Ishikawa (cell line): ENCODE measurements at regions not wholly inside any gene's neighbourhood (a gene's known extent, or its start where the extent isn't known, plus 50 kb on each side); places are given as distances from the start of the nearest gene placed in this dataset.

Experiments
- CEBPB ChIP-seq: IDR thresholded peaks from 2 replicates; pipeline ENCODE4 v1.6.1; 2012
- CREB1 ChIP-seq: IDR thresholded peaks from 2 replicates; pipeline ENCODE4 v1.6.1; 2012; ENCODE audit warnings: low read depth
- EGR1 ChIP-seq: IDR thresholded peaks from 2 replicates; pipeline ENCODE4 v1.6.1; 2012
- EP300 ChIP-seq: IDR thresholded peaks from 2 replicates; pipeline ENCODE4 v1.6.1; 2012; ENCODE audit warnings: borderline replicate concordance
- FOXM1 ChIP-seq: IDR thresholded peaks from 2 replicates; pipeline ENCODE4 v1.6.1; 2012; ENCODE audit warnings: low read depth, borderline replicate concordance
- NFIC ChIP-seq: IDR thresholded peaks from 2 replicates; pipeline ENCODE4 v1.6.1; 2012
- RAD21 ChIP-seq: IDR thresholded peaks from 2 replicates; pipeline ENCODE4 v1.6.1; 2012; ENCODE audit warnings: low read depth
- TAF1 ChIP-seq: IDR thresholded peaks from 2 replicates; pipeline ENCODE4 v1.6.1; 2012; ENCODE audit warnings: low read depth, mild to moderate bottlenecking
- TCF12 ChIP-seq: IDR thresholded peaks from 2 replicates; pipeline ENCODE4 v1.6.1; 2012; ENCODE audit warnings: low read depth
- TEAD4 ChIP-seq: IDR thresholded peaks from 2 replicates; pipeline ENCODE4 v1.6.1; 2012
- YY1 ChIP-seq: IDR thresholded peaks from 2 replicates; pipeline ENCODE4 v1.6.1; 2012; ENCODE audit warnings: low read depth
- ZBTB7A ChIP-seq: IDR thresholded peaks from 2 replicates; pipeline ENCODE4 v1.6.1; 2012; ENCODE audit warnings: low read depth
- TF ChIP-seq, protein P1 (sequence below): IDR thresholded peaks from 2 replicates; pipeline ENCODE4 v1.6.1; 2012
- TF ChIP-seq, protein P2 (sequence below): IDR thresholded peaks from 2 replicates; pipeline ENCODE4 v1.6.1; 2012; ENCODE audit warnings: low read depth, mild to moderate bottlenecking
- TF ChIP-seq, protein P3 (sequence below): IDR thresholded peaks from 2 replicates; pipeline ENCODE4 v1.6.1; 2012

DNA sequence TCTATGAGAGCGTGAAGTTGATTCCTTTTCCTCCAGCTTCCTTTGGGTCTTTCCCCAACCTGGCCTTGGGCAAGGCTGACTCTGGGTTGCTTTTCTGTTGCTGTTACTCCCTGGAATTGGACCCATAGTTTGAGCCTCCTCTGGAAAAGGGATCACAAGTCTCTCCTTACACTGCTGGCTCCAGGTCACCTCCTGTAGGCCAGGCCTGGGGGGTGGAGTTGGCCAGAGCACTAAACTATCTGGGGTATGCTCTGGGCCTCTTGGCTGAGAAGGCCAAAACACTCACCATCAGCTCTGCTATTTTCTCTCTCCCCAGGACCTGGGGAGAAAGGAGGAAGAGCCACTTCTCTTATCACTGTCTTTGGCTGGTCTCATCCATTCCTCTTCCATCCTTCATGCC lies 56.5 kb upstream of the NCOA1 start:
- TF ChIP-seq CEBPB (no peak), CREB1 (no peak), YY1 (no peak), TEAD4 (no peak), EP300 (no peak), NFIC (no peak)
- TF ChIP-seq, protein P1, sequence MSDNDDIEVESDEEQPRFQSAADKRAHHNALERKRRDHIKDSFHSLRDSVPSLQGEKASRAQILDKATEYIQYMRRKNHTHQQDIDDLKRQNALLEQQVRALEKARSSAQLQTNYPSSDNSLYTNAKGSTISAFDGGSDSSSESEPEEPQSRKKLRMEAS: no peak
- TF ChIP-seq, protein P2, sequence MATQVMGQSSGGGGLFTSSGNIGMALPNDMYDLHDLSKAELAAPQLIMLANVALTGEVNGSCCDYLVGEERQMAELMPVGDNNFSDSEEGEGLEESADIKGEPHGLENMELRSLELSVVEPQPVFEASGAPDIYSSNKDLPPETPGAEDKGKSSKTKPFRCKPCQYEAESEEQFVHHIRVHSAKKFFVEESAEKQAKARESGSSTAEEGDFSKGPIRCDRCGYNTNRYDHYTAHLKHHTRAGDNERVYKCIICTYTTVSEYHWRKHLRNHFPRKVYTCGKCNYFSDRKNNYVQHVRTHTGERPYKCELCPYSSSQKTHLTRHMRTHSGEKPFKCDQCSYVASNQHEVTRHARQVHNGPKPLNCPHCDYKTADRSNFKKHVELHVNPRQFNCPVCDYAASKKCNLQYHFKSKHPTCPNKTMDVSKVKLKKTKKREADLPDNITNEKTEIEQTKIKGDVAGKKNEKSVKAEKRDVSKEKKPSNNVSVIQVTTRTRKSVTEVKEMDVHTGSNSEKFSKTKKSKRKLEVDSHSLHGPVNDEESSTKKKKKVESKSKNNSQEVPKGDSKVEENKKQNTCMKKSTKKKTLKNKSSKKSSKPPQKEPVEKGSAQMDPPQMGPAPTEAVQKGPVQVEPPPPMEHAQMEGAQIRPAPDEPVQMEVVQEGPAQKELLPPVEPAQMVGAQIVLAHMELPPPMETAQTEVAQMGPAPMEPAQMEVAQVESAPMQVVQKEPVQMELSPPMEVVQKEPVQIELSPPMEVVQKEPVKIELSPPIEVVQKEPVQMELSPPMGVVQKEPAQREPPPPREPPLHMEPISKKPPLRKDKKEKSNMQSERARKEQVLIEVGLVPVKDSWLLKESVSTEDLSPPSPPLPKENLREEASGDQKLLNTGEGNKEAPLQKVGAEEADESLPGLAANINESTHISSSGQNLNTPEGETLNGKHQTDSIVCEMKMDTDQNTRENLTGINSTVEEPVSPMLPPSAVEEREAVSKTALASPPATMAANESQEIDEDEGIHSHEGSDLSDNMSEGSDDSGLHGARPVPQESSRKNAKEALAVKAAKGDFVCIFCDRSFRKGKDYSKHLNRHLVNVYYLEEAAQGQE: no peak
- TF ChIP-seq, protein P3, sequence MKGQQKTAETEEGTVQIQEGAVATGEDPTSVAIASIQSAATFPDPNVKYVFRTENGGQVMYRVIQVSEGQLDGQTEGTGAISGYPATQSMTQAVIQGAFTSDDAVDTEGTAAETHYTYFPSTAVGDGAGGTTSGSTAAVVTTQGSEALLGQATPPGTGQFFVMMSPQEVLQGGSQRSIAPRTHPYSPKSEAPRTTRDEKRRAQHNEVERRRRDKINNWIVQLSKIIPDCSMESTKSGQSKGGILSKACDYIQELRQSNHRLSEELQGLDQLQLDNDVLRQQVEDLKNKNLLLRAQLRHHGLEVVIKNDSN: no peak

DNA sequence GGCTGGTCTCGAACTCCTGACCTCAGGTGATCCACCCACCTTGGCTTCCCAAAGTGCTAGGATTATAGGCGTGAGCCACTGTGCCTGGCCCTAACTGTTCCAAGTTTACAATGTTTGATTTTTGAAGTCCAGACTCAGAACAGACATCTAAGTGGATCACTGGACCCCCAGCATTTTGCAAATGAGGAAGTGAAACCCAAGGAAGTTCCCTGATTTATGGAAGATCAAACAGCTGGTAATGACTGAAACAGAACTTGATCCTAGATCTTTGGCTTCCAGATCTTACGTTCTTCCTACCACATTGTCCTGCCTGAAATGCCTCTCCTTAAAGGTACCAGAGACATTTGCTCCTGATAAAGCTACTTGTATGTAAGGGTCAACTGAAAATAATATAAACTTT lies 58.3 kb upstream of the NCOA1 start:
- TF ChIP-seq, protein P2: no peak
- TF ChIP-seq TCF12 (no peak), CEBPB (no peak), TEAD4 (no peak)
- TF ChIP-seq, protein P1: no peak

DNA sequence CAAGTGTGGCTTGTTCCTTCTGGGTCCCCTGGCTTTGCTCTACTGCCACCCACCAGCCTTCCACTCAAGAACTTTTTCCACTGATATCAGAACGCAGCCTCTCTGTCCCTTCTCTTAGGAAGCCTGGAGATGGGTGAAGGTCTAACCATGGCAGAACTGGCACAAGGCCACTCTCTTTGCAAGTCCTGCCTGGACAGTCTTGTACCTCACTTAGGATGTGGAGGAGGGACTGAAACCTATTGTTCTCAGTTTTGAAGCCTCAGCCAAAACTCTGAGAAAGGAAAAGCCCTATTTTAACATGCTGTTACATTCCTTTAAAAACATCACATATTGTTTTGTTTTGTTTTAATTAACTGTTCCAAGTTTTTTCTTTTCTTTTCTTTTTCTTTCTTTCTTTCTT lies 58.9 kb upstream of the NCOA1 start:
- no peak for TF ChIP-seq ZBTB7A
- no peak for TF ChIP-seq NFIC
- no peak for TF ChIP-seq YY1
- TF ChIP-seq EP300: no peak
- TF ChIP-seq TAF1: no peak
- TF ChIP-seq TCF12: no peak
- TF ChIP-seq RAD21: no peak

DNA sequence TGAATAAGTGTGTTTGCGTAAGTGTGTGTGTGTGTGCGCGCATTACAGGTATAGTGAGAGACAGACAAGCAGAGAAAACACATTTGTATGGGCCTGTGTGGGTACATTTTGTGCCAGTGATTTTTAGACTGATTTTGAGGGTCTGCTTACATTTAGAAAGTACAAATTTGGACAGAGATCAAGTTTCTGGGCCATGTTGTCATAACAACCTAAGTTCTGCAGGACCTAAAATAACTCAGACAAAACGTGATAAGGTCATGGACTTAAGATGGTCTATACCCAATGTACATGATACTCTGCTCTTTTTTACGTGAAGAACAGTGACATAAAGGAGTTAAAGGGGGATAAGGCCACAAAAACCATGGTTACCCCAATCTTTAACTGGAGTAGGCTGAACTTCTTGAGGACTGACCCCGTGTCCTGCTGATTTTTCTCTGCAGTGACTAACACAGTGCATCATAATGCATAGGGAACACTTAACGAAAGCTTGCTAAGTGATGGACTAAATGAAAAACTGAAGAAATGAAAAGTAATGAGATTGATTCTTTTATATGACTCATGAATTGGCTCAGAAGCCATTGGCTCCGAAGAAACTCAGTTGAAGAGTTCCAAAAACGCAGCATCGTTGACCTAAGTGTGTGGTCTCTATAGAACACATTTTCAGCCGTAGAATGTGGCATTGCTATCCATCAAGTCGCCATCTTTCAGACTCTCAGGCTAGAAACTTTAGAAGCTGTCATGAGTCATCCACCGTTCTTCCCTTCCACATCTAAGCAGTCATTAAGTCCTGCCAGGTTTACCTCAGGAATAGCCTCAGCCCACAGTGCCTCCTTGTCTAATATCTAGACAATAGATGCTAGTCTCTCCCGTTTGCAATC lies 61.6 kb upstream of the NCOA1 start:
- TF ChIP-seq, protein P2: no peak
- TF ChIP-seq, protein P1: no peak
- TF ChIP-seq TCF12: no peak
- no peak for TF ChIP-seq EP300
- TF ChIP-seq CREB1: no peak
- no peak for TF ChIP-seq RAD21
- no peak for TF ChIP-seq NFIC
- no peak for TF ChIP-seq CEBPB
- TF ChIP-seq EGR1: no peak
- no peak for TF ChIP-seq YY1
- no peak for TF ChIP-seq TEAD4
- no peak for TF ChIP-seq TAF1
- no peak for TF ChIP-seq FOXM1
- TF ChIP-seq, protein P3: no peak
- TF ChIP-seq ZBTB7A: no peak

DNA sequence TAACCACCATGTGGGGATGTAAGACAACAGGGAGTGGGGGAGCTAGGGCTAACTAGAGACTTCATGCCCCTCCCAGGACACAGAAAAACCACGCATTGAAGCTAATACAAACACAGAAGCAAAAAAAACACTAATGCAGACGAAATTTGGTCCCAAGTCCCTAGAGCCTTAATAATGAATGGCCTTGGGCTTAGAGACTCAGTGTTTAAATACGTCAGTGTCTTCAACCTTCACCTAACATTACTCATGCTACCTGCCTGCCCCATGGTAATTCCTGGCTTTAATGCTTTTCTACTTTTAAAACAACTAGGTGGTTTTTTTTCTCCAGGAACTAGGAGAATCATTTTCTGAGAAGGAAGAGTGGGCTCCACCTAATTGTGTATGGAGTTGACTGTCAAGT lies 64.1 kb upstream of the ITSN2 start:
- no peak for TF ChIP-seq RAD21
- TF ChIP-seq, protein P3: no peak
